ENCODE measurements at regions not wholly inside any gene's neighbourhood (a gene's known extent, or its start where the extent isn't known, plus 50 kb on each side); places are given as distances from the start of the nearest gene placed in this dataset.

DNA sequence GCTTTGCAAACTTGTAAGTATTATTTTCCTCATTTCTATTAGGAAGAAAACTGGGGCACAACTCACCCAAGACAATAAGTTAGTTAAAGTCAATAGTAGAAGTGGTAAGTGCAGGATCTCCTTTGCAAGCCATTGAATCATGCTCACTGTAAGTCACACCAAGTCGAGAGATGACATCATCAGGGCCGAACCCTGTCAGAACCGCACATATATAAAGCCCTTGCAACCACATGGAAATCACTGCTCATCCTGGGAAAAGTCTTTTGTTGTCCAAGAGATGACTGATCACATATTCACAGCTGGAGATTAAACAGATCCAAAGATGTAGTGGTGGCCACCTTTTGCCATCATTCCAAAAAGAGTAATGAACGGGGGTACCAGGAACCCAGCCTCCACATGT, 484.8 kb upstream of the ID2 start:
- H3K4me1 Mint-ChIP-seq, result no peaks in the 10 kb centered on the region
- H3K27me3 Mint-ChIP-seq, result peaks cover 51% of the 10 kb centered on the region
- ATAC-seq, result no peak
- H3K9me3 Mint-ChIP-seq, result peaks cover 8% of the 10 kb centered on the region
- H3K27ac Mint-ChIP-seq, result no peak overlapping the region
- peaks cover 7% of the 10 kb centered on the region for H3K36me3 Mint-ChIP-seq
- H3K4me3 Mint-ChIP-seq, result no peak overlapping the region

DNA sequence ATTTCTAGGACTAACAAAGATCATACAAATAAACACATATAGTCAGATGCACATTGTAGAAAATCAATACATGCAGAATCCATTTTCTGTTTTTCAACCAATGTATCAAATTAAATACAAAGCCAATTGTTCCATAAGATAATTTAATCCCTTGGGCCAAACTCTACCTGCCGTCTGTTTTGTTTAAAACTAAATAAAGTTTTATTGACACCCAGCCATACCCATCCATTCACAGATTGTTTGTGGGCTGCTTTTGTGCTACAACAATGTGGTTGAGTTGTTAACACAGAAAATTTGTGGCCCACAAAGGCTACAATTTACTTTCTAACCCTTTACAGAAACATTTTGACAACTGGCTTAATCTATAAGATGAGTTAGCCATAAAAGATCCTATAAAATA, 484.0 kb upstream of the ID2 start:
- H3K27me3 Mint-ChIP-seq, result peaks cover 49% of the 10 kb centered on the region
- no peaks in the 10 kb centered on the region for H3K4me1 Mint-ChIP-seq
- H3K36me3 Mint-ChIP-seq, result peaks cover 7% of the 10 kb centered on the region
- H3K27ac Mint-ChIP-seq, result no peak overlapping the region
- no peak overlapping the region for H3K4me3 Mint-ChIP-seq
- no peak for ATAC-seq
- H3K9me3 Mint-ChIP-seq, result peaks cover 8% of the 10 kb centered on the region

DNA sequence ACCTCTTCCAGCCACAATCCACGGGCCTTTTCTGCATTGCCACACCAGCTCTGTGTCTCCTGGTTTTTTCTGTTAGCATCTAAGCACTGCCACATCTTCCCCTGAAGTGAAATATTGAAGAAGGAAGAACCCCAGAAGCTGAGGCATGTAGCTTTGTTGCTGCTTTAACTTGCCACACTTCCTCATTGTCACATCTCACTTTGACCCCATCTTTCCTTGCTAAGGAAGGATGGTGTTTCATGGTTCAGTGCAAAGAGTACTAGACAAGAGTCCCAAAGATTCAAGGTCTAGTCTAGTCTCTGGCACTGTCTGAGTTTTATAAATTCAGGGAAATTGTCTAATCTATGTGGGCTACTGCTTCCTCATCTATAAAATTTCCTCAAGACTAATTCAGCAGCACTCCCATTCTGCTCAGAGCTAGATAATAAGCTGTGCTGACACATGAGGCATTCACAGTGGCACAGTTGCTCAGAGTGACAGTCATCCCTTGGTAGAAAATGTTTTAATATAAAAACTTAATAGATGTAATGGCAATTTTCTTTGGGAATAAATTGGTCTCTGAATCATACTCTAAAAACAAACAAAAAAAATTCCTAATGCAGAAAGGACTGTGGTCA, 483.0 kb upstream of the ID2 start:
- H3K27me3 Mint-ChIP-seq, result peaks cover 49% of the 10 kb centered on the region
- peaks cover 7% of the 10 kb centered on the region for H3K36me3 Mint-ChIP-seq
- H3K4me1 Mint-ChIP-seq, result no peaks in the 10 kb centered on the region
- H3K9me3 Mint-ChIP-seq, result peaks cover 6% of the 10 kb centered on the region
- no peak for ATAC-seq
- H3K4me3 Mint-ChIP-seq, result no peak overlapping the region
- no peak overlapping the region for H3K27ac Mint-ChIP-seq

DNA sequence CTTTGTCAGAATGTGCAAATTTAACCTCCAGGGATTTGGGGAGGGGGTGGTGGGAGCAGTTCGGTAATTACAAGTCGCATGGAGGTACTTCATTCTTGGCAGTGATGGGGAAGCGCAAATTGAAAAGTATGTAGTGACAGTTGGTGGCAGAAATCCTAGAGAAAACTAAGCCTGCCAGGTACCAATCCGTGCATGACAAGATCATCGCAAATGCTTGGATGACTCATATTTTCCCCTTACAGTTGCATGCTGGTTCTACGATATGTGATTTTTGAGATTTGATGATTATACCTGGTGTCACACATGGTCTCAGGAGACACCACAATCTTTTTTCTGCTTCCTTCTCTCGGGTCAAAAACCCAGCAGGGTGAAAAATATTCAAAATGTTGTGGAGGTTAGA, 479.7 kb upstream of the ID2 start:
- peaks cover 7% of the 10 kb centered on the region for H3K36me3 Mint-ChIP-seq
- no peak overlapping the region for H3K27ac Mint-ChIP-seq
- peaks cover 40% of the 10 kb centered on the region for H3K27me3 Mint-ChIP-seq
- ATAC-seq, result peak; percentile 41
- peaks cover 5% of the 10 kb centered on the region for H3K9me3 Mint-ChIP-seq
- H3K4me1 Mint-ChIP-seq, result no peaks in the 10 kb centered on the region
- H3K4me3 Mint-ChIP-seq, result no peak overlapping the region

DNA sequence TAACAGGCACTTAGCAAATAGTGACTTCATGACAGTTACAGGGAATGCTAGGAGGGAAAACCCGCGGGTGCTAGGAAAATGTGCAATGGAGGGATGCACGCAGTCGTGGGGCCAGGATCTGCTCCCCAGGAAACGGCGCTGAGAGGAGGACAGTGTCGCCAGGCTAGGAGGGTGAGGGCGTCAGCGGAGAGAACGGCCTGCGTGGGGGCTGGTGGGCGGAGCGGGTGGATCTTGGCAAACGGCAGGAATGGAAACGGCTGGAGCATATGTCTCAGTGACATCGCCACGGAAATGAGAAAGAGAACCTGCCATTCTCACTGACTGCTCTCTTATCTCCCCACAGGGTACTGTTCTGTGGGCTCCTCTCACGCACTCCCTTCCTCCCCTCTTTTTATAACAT, 478.5 kb upstream of the ID2 start:
- Mint-ChIP-seq H3K36me3 (peaks cover 7% of the 10 kb centered on the region), H3K4me3 (no peak overlapping the region), H3K27me3 (peaks cover 42% of the 10 kb centered on the region), H3K27ac (no peak overlapping the region), H3K4me1 (no peaks in the 10 kb centered on the region), H3K9me3 (peaks cover 9% of the 10 kb centered on the region)
- no peak for ATAC-seq

DNA sequence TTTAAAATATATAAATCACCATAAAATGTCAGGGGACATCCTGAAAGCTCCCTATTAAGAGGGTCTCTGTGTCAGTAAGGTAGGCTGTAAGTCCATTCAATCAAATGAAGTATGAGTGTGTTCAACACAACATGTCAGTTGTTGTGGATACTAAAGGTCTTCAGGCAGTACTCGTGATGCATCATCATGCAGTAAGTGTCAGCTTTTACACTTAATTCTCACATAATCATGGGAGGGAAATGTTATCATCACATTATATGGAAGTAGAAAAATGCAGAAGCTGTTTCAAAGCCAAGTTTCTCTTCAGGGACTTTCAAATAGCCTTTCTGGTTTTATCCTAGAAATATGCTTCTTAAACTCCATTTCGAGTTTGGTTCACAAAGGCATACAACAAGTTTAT, 477.1 kb upstream of the ID2 start:
- H3K9me3 Mint-ChIP-seq, result peaks cover 13% of the 10 kb centered on the region
- peaks cover 6% of the 10 kb centered on the region for H3K36me3 Mint-ChIP-seq
- no peak overlapping the region for H3K4me3 Mint-ChIP-seq
- ATAC-seq, result no peak
- H3K27ac Mint-ChIP-seq, result no peak overlapping the region
- H3K27me3 Mint-ChIP-seq, result peaks cover 45% of the 10 kb centered on the region
- H3K4me1 Mint-ChIP-seq, result no peaks in the 10 kb centered on the region

DNA sequence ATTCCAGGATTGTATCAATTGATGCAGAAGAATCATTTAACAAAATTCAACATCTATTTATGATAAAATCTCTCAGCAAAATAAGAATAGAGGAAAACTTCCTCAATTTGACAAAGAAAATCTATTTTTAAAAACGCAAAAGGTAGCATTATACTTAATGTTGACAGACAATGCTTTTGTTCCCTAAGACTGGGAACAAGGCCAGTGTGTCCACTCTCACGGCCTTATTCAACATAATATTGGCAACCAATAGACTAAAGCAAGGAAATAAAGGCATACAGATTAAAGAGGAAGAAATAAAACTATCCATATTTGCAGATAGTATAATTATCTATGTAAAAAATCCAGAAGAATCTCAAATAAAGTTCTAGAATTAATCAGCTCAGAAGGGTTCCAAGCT, 472.4 kb upstream of the ID2 start:
- H3K36me3 Mint-ChIP-seq, result no peaks in the 10 kb centered on the region
- no peak overlapping the region for H3K27ac Mint-ChIP-seq
- no peak overlapping the region for H3K4me3 Mint-ChIP-seq
- peaks cover 24% of the 10 kb centered on the region for H3K27me3 Mint-ChIP-seq
- no peak for ATAC-seq
- no peaks in the 10 kb centered on the region for H3K4me1 Mint-ChIP-seq
- H3K9me3 Mint-ChIP-seq, result peaks cover 10% of the 10 kb centered on the region

DNA sequence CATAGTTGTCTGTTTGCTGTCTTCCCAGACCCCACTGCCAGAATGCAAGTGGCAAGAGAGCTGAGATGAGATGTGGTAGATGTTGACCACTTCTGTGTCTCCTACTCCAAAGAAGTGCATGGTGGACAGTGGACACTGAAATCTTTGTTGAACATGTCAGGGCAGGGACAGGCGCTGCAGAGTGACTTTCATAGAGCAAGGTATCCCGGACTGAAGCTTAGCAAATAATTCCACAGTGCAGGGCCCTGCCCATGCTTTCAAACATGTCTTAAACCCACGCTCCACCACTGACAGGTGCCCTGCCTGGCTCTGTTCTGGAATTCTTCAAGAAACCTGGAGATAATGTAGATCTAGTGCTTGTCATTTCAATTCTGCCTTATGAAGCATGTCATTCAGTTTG, 470.5 kb upstream of the ID2 start:
- H3K36me3 Mint-ChIP-seq, result no peaks in the 10 kb centered on the region
- peaks cover 26% of the 10 kb centered on the region for H3K27me3 Mint-ChIP-seq
- H3K9me3 Mint-ChIP-seq, result peaks cover 10% of the 10 kb centered on the region
- ATAC-seq, result no peak
- H3K27ac Mint-ChIP-seq, result no peak overlapping the region
- H3K4me3 Mint-ChIP-seq, result no peak overlapping the region
- no peaks in the 10 kb centered on the region for H3K4me1 Mint-ChIP-seq

DNA sequence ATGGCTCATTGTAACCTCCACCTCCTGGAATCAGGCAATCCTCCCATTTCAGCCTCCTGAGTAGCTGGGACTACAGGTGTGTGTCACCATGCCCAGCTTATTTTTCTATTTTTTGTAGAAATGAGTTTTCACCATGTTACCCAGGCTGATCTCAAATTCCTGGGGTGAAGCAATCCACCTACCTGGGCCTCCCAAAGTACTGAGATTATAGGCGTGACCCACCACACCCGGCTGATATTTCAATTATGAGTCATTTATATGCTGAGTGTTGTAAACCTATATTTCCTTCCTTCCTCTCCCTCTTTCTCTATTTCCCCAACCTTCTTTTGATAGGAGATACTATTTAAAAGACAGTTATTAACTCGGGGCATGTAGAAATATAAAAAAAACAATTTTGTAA, 469.6 kb upstream of the ID2 start:
- Mint-ChIP-seq H3K27ac (no peak overlapping the region), H3K4me1 (no peaks in the 10 kb centered on the region), H3K4me3 (no peak overlapping the region), H3K36me3 (no peaks in the 10 kb centered on the region), H3K27me3 (peaks cover 26% of the 10 kb centered on the region), H3K9me3 (peaks cover 10% of the 10 kb centered on the region)
- ATAC-seq, result no peak

DNA sequence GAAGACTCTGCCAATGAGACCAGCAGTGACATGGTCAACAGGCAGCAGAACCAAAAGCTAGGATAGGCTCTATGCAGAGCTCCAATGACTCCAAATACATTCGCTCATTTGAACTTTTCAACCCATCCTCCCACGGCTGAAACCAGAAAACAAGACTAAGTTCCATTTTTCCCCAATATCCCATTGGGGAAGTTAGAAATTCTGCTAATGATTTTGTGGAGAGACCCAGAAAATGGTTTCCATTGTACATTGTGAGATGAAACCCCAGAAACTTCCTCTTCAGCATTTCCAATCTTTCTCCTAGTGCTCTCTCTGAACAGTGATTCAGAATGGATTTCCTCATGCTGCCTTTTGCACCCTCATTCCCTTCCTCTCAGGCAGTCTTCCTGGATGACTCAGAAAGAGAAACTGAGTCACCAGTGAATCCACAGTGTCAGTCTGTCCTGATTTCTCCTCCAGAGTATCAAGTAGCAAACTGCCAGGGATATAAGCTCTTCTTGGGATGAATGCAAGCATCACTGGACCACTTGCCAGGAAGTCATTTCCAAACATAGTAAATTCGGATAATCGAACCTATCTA, 467.7 kb upstream of the ID2 start:
- Mint-ChIP-seq H3K27me3 (peaks cover 23% of the 10 kb centered on the region), H3K27ac (no peak overlapping the region), H3K36me3 (no peaks in the 10 kb centered on the region), H3K4me1 (no peaks in the 10 kb centered on the region), H3K9me3 (peaks cover 2% of the 10 kb centered on the region), H3K4me3 (no peak overlapping the region)
- ATAC-seq, result no peak

DNA sequence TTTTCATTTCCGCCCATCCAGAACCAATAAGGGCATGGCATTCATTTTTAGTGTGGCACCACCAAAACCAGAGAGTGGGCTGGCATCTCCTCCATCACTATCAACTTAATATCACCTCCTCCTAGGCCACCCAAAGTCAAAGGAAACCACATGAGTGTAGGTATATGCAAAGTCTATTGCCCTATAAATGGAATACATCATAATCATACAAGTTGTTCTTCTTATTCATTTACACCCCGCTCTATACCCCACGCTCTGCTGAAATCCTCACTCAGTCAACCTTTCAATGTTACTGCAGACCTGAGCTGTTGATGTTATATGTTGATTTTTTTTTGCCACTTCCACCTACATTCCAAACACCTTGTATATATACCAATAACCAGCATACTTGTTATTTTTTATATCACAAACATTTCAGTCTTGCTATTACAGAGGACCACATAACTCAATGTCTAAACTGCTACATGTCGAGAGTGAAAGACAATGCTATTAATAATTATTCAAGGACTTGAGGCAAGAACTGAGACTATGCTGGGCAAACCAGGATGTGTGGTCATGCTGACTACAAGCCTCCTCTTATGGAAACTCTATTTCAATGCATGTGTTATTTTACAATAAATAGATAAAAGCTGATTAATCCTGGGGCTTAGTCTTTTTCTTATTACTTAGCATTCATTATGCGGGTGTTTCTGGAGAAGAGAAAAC, 466.5 kb upstream of the ID2 start:
- peaks cover 22% of the 10 kb centered on the region for H3K27me3 Mint-ChIP-seq
- ATAC-seq, result no peak
- H3K9me3 Mint-ChIP-seq, result peaks cover under 1% of the 10 kb centered on the region
- H3K36me3 Mint-ChIP-seq, result no peaks in the 10 kb centered on the region
- H3K4me1 Mint-ChIP-seq, result no peaks in the 10 kb centered on the region
- no peak overlapping the region for H3K27ac Mint-ChIP-seq
- no peak overlapping the region for H3K4me3 Mint-ChIP-seq

DNA sequence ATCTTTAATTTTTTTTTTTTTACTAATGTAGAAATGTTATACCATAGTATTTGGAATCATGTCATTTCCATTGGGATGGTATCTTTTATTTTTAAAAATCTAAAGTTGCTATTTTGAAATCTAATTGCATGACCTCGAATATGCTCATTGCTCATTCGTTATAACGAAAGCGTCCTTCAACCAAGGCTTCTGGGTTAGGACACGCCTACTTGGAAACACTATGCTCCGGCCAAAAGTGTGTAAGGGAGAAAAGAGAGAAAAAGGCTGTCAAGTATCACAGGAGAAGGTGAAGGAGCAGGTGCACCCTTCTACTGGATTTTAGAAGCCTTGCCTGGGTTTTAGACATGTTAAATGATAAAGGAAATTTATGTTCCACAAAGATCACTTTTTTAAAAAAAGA, 465.9 kb upstream of the ID2 start:
- H3K27me3 Mint-ChIP-seq, result peaks cover 16% of the 10 kb centered on the region
- H3K4me1 Mint-ChIP-seq, result no peaks in the 10 kb centered on the region
- no peaks in the 10 kb centered on the region for H3K36me3 Mint-ChIP-seq
- no peak overlapping the region for H3K4me3 Mint-ChIP-seq
- H3K27ac Mint-ChIP-seq, result no peak overlapping the region
- H3K9me3 Mint-ChIP-seq, result no peaks in the 10 kb centered on the region
- ATAC-seq, result no peak

DNA sequence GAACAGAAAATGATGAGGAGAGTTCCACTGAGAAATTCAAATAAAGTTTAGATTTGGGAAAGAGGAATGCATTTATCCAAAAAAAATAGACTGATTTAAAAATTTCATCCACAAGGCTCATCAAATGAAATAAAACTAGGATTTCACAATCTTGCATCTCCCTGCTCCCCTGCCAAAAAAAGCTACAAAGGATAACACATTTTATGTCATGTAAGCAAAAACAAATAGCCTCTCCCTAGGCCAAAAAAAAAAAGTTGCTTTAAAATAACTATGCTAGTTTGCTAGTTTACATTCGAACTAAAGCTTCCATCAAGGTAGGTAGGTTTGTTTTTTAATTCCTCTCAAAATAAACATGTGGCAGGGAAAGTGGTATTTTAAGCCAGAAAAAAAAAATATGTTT, 465.5 kb upstream of the ID2 start:
- no peaks in the 10 kb centered on the region for H3K36me3 Mint-ChIP-seq
- ATAC-seq, result no peak
- peaks cover 16% of the 10 kb centered on the region for H3K27me3 Mint-ChIP-seq
- no peaks in the 10 kb centered on the region for H3K9me3 Mint-ChIP-seq
- no peak overlapping the region for H3K4me3 Mint-ChIP-seq
- H3K4me1 Mint-ChIP-seq, result no peaks in the 10 kb centered on the region
- no peak overlapping the region for H3K27ac Mint-ChIP-seq

DNA sequence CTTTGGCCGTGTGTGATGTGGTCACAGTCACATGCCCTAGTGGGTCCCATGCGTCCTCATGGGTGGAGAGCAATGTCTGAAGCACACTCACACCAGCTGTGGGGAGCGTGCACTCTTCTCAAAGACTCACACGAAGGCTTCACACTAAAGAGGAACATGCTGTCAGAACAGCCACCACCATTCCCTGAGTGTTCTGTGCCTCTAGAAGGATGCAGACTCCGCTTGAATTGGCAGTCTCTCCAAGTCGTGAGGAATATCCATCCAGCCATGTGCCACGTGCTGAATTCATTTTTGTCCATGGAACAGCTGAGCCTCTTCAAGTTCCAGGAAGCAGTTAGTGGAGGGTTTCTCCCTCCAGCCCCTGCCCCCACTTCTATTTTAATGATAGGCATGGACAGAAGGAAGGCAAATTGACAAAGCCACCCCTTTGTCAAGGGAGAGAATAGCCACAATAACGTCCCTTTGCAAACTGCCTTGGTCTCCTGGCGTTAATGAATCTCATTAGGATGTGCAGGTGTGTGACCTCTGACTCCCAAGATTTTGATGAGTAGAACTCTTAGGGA, 464.3 kb upstream of the ID2 start:
- Mint-ChIP-seq H3K36me3 (no peaks in the 10 kb centered on the region), H3K4me3 (no peak overlapping the region), H3K4me1 (no peaks in the 10 kb centered on the region), H3K9me3 (no peaks in the 10 kb centered on the region), H3K27me3 (peaks cover 19% of the 10 kb centered on the region), H3K27ac (no peak overlapping the region)
- no peak for ATAC-seq

DNA sequence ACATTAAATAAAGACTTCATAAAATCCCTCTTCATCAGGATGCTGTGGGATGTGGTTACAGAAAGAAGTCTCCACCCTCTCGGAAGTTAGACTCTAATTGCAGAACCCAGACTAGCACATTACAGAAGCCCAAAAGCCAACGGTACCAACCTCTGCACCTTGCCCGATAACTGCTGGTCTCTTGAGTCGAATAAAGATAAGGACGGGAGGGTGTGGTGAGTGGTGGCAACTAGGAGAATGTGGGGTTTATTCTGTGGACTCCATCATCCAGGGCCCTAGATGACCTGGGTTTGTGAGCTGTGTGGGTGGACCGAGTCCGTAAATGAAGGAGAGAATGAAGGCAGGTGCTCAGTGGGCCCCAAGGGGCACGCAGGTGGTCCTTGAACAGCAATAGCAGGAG, 462.8 kb upstream of the ID2 start:
- Mint-ChIP-seq H3K36me3 (no peaks in the 10 kb centered on the region), H3K4me3 (no peak overlapping the region), H3K9me3 (no peaks in the 10 kb centered on the region), H3K4me1 (no peaks in the 10 kb centered on the region), H3K27me3 (peaks cover 33% of the 10 kb centered on the region), H3K27ac (no peak overlapping the region)
- no peak for ATAC-seq
